Activated CD8-positive, alpha-beta memory T cell treated with anti-CD3 and anti-CD28 coated beads for 48 hours (primary cell): ENCODE measurements at regions not wholly inside any gene's neighbourhood (a gene's known extent, or its start where the extent isn't known, plus 50 kb on each side); places are given as distances from the start of the nearest gene placed in this dataset.

Experiments used
- DNase-seq, 3 experiments: peaks; one replicate each; pipeline ENCODE4 v3.0.0-alpha.2; 2020; ENCODE audit warnings: low read depth in 2 of 3, low spot score in 2 of 3

DNA sequence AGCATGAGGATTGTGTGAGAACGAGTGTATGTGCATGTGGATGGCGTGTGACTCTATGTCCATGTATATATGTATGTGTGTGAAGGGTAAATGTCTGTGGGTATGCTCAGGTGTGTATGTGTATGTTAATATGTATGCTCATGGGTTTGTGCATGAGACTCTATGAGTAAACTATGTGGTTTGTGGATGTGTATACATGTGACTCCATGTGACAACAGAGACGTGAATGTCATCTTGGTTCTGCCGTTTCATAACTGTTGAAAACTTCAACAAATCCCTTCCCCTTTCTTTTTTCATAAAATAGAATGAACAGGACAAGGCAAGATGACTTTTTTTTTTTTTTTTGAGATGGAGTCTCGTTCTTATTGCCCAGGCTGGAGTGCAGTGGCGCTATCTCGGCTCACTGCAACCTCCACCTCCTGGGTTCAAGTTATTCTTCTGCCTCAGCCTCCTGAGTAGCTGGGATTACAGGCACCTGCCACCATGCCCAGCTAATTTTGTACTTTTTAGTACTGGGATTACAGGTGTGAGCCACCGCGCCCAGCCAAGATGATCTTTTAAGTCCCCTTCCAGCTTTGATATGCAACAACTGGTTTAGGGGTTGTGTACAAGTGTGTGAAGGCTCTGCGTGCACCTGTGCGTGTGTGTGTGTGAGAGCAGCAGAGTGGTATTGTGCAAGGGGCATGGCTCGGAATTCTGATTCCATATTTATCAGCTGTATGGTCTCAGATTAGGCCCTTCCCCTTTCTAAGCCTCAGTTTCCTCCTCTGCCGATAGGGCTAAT, 106.3 kb downstream of the EBNA1BP2 start:
- no peak for DNase-seq

DNA sequence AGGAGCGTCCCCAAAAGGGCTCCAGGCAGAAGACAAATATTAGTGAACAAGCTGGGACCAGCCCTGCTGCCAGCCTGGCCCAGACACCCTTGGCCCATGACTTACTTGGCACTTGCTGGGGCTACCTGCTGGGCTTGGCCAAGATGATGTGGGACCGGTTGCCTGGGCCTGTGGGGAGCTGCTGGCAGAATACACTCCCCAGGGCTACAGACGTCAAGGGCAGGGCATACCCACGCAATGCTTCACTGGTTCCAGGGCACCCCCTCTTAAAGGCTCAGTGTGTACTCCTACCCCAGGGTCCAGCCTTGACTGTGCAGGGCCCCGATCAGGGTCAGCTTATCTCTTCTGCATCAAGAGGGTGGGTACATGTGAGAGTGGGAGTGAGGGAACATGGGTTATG, 106.5 kb upstream of the SLC2A1 start:
- DNase-seq: no peak

DNA sequence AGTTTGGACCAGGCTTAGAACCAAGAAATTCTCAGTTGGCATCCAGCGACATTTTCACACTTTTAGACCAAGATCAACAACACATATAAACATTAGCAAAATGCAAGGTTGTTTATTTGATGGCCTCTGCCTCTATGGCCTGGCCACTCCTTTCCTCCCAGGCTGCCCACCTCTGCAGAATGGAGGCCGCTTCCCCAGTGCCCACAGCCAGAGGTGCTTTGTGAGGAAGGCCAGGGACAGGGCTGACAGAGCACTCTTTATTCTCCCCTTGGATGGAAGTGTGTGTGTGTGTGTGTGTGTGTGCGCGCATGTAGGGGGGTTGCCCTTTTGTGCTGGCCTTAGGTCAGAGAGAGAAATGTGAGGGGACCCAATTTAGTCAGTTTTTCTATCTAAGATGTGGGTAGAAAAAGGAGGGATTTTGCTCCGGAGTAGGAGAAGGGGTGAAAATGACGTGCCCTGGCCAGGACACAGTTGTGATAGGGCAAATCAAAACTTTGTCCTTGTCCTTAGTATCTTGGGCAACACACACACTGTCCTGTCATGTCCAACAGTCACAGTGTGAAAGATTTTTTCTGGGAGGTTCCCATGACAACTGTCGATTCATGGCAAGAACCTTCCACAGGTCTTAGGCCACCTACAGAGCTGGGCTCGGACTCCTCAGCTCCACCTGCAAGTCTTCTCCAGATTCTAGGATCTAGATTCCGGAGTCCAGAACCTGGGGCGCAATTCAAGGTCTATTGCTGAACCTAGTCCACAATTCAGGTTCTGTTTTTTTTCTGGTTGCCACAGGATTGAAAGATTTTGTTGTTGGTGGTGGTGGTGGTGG, 104.9 kb upstream of the SLC2A1 start:
- no peak for DNase-seq

DNA sequence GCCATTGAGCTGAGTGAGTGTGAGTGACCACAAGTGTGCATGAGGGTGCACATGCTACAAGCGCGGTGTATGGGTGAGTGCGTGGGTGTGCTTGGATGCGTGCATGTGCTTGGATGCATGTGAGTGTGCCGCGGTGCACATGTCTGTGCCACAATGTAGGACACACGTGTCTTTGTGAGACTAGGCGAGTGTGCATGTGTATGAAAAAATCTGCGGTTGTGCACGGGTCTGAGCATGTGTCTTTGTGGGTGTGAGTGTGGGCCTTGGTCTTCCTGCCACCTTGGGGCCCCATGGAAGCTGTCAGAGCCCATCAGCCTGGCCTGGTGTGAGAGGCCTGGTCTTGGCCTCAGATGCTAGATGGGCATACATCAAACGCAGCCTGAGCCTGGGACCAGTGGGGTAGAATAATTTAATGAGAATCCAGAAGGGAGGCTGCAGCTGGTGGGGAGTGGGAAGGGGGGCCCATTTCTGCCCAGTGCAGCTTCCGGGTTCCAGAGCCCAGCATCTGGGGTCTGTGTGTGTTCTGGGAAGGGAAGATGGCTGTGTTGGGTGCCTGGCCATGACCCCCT, 103.9 kb upstream of the SLC2A1 start:
- DNase-seq: no peak

DNA sequence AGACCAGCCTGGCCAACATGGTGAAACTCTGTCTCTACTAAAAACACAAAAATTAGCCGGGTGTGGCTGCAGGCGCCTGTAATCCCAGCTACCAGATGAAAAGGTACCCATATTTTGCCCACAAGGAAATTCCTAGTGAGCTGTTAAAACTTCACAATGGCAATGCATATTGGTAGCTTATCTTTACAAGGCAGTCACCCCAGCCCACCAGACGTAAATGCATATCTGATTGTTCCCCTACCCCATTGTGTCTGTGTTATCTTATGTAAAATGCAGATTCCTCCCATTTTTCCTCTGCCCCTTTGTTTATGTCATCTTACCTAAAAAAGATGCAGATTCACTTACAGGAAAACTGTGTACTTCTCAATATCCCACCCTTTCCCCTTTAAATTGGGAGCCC, 103.1 kb upstream of the SLC2A1 start:
- no peak for DNase-seq

DNA sequence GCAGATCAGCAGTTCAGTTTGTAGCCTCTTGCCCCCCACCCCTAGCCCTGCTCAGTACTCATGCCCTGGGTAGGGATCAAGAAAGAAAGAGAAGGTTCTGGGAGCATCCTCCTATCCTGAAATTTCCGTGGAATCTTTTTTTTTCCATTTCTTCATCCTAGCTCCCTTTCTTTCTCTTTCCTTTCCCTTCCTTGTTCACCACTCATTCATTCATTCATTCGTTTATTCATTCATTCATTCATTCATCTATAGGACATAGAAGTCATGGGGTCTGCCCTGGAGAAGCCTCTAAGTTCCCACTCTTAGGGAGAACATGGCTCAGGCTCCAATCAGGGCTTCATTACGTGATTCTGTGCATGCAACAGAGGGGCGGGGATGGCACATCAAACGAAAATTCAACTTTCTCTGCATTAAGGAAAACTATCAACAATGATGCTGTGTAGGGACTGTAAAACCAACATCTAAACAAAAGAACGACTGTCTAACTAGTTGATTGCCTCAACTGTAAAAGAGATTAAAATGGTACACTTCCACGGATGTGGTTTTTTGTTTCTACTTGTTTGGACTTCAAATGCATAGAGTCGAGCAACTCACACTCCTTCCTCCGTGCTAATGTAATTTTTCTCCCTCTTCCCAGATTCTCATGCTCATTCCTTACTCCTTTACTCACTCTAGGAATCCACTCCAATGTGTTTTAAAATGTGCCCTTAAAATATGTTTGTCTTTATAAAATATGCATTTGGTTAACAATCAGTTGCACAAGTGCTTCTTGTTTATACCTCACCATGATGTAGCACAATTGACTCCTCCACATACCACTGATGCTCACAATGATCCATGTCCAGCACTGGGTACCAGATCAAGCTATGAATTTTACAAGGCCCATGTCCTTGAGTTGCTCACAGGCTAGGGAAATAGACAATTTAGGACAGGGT, 101.2 kb upstream of the SLC2A1 start:
- DNase-seq: no peak

DNA sequence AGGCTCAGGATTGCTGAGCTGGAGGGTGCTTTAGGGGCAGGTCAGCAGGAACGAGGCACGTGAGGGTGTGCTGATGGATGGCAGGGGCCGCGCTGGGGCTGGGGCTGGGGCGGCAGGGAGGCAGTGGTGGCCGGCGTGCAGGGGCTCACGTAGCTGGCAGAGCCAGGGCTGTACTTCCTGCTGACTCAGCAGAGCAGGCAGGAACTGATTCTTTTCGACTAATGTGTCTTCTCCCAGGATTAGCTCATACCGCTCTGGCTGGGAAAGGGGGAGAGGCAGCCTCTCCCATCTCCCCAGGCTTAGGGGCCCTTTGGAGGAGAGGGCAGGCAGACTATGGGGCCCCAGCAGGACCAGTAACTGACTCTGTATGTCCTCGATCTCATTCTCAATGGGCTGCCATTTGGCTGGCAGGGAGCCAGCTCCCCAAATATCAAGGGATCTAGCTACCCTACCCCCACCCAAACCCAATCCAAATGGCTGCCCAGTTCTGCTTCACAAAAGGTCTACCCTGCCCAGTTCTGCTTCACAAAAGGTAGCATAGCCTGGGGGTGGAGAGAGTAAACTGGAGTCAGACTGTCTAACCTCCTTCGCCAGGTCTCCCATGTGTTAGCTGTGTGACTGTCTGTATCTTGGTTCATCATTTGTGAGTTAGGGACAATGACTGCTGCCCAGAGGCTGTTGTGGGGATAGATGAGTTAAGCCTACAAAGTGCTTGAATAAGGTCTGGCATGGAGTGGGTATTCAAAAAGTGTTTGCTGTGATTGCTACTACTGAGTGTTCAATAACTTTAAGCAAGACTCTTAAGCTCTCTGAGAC, 100.1 kb upstream of the SLC2A1 start:
- no peak for DNase-seq

DNA sequence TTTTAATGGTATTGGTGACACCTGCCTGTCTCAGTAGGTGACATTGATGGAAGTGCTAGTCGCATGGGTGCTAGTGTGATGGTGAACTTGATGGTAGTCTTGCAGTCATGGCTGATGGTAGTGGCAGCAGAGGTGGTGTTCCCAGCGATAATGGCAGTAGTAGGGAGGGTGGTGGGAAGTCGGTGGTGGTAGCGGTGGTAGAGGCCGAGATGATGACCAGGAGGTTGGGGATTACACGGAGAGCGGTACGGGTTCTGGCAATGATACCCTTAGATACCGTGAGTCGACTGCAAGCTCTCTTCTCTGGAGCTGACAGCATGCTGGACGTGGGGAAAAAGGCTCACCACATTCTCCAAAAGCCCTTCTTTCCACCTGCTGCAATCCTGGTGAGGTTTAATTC, 99.4 kb upstream of the SLC2A1 start:
- DNase-seq: no peak

DNA sequence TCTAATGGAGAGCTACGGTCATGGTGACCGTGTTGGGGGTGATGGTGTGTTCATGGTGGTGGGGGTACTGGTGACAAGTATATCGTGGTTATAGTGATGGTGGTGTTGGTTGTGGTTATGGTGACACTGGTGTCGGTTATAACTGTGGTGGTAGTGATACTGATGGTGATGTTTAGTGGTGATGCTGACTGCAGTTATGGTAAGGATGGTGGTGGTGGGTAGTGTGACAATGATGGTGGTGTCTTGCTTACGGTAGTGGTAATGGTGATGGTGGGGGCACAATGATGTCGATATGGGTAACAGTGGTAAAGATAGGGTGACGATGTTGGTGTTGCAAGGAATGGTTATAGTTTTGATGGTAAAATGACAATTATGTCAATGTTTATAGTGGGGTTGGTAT, 98.9 kb upstream of the SLC2A1 start:
- no peak for DNase-seq

DNA sequence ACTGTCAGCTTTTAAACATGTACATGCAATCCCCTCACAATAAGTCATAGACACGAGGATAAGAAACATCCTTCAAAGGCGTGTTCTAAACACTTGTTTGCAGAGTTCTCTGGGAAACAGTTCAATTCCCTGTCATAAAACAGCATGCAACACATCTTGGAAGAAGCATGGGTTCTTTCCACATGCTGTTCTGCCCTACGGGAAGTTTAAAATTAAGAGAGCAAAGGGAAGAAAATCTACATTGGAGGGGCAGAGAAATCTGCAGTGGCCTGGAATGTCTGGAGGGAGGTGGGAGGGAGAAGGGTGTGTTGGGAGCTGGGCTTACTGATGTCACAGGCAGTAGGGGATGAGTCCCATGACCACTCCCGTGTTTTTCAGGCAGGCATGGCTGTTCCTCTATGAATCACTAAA, 98.3 kb upstream of the SLC2A1 start:
- no peak for DNase-seq

DNA sequence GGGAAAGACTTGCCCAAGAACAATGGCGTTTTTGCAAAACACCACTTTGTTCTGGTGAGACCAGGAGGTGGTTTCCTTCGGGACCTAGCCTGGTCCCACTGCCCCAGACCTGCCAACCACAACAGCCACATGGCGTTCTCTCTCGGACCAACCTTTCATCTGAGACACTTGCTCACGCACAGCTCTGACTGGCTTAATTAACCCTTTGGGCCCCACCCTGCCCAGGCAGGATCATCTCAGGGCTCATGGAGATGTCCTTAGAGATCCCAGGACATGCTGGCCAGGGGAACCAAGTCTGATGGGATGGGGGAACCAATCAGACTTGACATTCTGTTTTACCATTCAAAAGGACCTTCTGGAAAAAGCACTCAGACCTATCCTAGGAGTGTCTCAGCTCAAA, 97.8 kb upstream of the SLC2A1 start:
- DNase-seq: no peak

DNA sequence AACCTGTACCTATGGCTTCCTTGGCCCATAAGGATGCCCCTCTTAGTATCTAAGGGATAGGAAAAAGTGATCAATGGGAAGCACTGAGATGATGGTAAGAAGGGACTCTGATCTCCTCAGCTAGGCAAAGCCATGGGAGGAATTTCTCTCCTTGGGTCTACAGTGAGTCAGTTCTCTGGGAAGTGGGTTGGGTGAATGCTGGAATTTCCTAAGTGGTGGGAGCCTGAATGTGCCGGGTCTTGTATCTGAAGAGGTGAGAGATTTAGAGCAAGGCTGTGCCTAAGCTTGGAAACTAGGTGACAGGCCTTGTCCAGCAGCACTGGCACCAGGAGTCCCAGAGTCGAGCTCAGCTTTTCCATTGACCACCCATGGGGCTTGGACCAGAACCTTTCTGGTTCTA, 96.3 kb upstream of the SLC2A1 start:
- DNase-seq: no peak

DNA sequence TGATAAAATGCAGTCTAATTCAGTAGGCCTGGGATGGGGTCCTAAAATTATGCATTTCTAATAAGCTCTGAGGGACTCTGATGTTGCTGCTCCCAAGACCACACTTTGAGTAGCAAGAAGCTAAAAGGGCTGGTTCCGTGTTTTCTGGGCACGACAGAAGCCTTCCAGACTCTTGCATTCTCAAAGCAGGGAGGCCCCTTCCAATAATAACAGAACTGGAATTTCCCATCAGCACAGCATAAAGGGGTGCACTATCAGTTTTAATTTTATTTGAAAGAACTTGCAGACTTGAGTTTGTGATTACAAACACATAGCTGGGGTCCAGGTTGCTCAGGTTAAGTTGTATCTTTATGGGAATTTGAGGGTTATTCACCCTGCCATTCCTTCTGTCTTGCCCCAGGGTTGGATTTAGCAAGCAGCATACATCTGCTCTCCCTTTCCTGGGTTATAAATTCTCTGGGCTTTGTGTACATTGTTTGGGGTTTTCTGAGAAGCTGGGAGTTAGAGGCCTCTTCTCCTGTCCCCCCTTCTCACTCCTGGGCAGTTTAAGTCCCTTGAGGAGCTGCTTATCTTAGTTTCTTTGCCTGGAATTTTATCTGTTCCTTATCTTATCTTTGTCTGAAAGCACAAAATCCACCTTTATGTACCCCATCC, 94.2 kb upstream of the SLC2A1 start:
- no peak for DNase-seq

DNA sequence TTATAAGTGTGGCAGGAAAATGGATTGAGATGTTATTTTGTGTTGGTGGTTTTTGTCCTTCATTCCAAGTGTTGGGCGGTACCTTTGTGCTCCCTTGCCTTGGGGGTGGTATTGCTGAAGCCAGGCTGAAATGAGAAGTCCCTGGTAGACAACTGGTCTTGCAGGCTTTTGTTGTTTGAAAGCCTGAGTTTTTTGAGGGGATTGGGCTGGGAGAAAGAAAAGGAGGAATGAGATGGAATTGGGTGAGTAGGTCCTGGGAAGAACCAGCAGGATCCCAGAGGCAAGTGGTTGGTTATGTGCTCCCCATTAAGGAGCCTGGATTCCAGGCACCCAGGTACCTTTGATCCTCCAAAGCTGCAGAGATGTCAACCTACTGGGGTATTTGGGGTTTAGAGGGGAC, 93.7 kb upstream of the SLC2A1 start:
- DNase-seq: no peak

DNA sequence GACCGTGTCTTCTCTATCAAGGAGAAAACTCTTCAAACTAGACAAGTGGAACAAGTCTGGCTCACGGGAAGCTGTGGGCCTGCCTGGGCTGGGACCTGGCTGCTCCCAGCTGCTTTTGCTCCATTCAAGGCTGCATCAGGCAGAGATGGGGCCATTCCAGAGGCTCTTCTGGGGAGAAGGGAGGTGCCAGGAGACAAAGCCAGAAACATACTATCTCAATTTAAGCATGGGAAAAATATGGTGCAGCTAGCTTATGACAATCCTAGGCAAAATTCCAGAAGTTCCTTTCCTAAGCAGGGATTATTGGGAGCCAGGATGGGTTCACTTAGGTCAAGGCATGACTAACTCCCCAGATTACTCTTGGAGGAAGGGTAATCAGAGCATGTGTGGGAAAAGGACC, 90.8 kb upstream of the SLC2A1 start:
- no peak for DNase-seq

DNA sequence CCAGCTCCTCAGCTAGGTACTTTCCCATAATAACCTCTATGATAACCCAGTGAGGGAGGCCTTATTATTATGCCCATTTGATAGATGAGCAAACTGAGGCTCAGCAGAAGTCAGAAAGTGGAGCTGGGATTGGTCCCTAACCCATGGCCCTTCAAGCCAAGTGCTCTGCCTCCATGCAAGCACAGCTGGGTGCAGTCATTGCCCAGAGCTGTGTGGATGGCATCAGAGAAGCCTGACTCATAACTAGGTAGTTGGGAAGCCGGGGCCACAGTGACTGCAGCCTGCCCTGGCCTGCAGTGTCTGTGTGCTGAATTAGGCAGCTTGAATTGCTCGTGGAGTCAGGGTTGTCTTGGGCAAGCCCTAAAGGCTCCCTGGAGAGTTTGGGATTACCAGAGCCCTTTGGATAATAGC, 89.9 kb upstream of the SLC2A1 start:
- no peak for DNase-seq

DNA sequence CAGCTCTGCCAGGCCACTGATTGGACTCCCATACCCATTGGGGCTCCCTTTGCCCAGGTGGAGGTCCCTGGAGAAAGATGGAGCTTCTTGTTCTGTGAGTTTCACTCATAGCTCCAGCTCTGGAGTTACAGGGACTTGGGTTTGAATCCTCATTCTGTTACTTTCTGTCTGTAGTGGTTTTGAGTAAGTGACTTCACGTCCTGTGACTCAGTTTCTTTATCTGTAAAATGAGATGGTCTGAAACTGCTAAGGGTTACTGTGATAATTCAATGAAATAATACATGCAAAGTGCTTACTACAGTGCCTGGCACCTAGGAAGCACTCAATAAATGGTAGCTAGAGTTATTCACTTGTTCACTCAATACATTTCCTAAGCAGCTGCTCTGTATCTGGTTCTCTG, 88.5 kb upstream of the SLC2A1 start:
- DNase-seq: no peak

DNA sequence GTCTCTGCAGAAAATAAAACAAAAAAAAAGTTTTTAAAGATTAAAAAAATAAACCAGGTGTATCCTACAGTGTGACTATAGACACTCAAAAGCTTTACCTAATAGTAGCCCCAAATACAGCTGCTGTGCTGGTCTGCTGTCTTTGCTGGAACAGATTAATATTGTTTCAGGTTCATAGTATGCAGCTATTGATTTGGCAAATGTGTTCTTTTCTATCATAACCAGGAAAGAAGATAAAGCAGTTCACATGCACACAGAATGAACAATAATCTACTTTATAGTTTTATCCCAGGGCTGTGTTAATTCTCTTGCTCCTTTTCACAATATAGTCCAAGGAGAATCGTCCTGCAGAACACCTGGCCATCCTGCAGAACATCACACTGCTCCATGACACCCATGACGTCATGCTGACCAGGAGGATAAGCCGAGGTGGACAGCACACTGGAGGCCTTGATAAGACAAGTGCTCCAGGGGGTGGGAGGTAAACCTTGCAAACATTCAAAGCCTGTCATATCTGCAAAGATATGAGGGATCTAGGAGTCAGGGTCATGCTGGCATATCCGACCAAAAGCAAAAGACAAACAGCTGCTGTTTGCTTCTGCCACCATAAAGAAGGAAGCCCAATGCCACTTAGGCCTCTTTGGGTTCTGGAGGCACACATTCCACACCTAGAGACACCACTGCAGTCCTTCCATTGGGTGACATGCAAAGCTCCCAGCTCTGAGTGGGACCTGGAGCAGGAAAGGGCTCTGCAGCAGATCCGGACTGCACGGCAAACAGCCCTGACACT, 86.1 kb upstream of the SLC2A1 start:
- no peak for DNase-seq

DNA sequence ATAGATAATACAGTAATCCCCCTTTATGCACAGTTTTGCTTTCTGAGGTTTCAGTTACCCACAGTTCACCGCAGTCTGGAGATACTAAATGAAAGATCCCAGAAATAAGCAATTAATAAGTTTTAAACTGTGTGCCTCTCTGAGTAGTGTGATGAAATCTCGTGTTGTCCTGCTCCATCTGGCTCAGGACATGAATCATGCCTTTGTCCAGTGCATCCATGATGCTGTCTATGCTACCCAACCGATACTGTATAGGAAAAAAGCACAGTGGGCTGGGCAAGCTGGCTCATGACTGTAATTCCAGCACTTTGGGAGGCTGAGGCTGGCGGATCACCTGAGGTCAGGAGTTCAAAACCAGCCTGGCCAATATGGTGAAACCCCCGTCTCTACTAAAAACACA, 85.0 kb upstream of the SLC2A1 start:
- no peak for DNase-seq
